Ovary (tissue), 7 donors: ENCODE measurements at regions not wholly inside any gene's neighbourhood (a gene's known extent, or its start where the extent isn't known, plus 50 kb on each side); places are given as distances from the start of the nearest gene placed in this dataset.
"Not testable (repeated sequence)": the region's sequence is repeated elsewhere in the genome, so short reads cannot be mapped to it uniquely, and the experiment has no call there.

Experiments used
- DNase-seq, 5 donors: peaks; one replicate each; pipeline ENCODE4 v3.0.0-alpha.2; 2019 to 2020
- H3K27ac ChIP-seq, 2 donors: fragments of 200-600 bp; one replicate each; pipeline versions ENCODE4 v1.5.1 to v1.8.0; 2019 to 2022
- H3K27me3 ChIP-seq: fragments of 200-600 bp; one replicate; pipeline ENCODE4 v1.8.0; 2022
- H3K36me3 ChIP-seq: fragments of 200-600 bp; sonication (generic); one replicate; pipeline ENCODE4 v1.5.1; 2019
- H3K4me1 ChIP-seq: one replicate; pipeline ENCODE4 v1.8.1; 2013; ENCODE audit warnings: mild to moderate bottlenecking, moderate library complexity; ENCODE audit not compliant: insufficient read depth
- H3K4me3 ChIP-seq: fragments of 200-600 bp; sonication (generic); one replicate; pipeline ENCODE4 v1.5.1; 2017
- H3K9me3 ChIP-seq, 2 donors: fragments of 200-600 bp in 1 of 2; sonication (generic) in 1 of 2; one replicate each; pipeline versions ENCODE4 v1.5.1 to v1.8.1; 2013 to 2019; ENCODE audit warnings: mild to moderate bottlenecking in 1 of 2, moderate library complexity in 1 of 2
- CTCF ChIP-seq, 3 donors: fragments of 450-650 bp in 2 of 3; fragments of 200-600 bp in 1 of 3; IDR thresholded peaks; one replicate each; pipeline versions ENCODE4 v1.5.1 to v1.8.0; 2016 to 2022; ENCODE audit warnings: antibody characterized with exemption in 3 of 3, mild to moderate bottlenecking in 1 of 3
- EP300 ChIP-seq: sonication (generic); formaldehyde crosslinking; IDR thresholded peaks from one replicate; pipeline ENCODE4 v1.6.1; 2017; ENCODE audit warnings: antibody characterized with exemption
- POLR2A ChIP-seq: fragments of 450-650 bp; IDR thresholded peaks from one replicate; pipeline ENCODE4 v1.6.1; 2017; ENCODE audit warnings: antibody characterized with exemption, mild to moderate bottlenecking, moderate library complexity
- WGBS, 3 donors: extraction: QIAGEN DNeasy Blood & Tissue Kit in 1 of 3; methylation state at CpG; one replicate each; pipeline versions ENCODE4 v1.1.5 to v1.1.7; 2013 to 2017; 5-methylcytosine and 5-hydroxymethylcytosine counted together
- intact Hi-C, 4 donors: fragments of 100-400 bp; cut with DNase I; formaldehyde crosslinking; loops; one replicate each; pipeline versions ENCODE4 v1.11.0 to v1.15.1; 2022 to 2023
- donor health status: DM: no; HTN: no; CAD: no; lungs with moderate emphysema.
- donor health status: DM: no; HTN: no; CAD: no.
- donor health status: Bipolar disorder and iron deficiency.
- donor health status: DM: no; HTN: no; CAD: no.
- donor health status: DM: yes; HTN: yes; CAD: no.

- intact Hi-C loops: no loop called here
- no peak for DNase-seq
Observed at GRCh38 chr7:131625817-131626372, 69.5 kb upstream of the PODXL start.

GRCh38 chr7:131625345-131625744 lies 68.9 kb upstream of the PODXL start:
- intact Hi-C loops, H3K4me1 ChIP-seq, H3K4me3 ChIP-seq, H3K36me3 ChIP-seq, H3K27ac ChIP-seq, H3K27me3 ChIP-seq, H3K9me3 ChIP-seq, DNase-seq: not testable (repeated sequence)
- WGBS, 3 donors: 90 to 91% (median 90%) methylated on average over 9 of the region's 9 CpGs

More at GRCh38 chr7:131625817-131626372, 69.5 kb upstream of the PODXL start:
- Histone ChIP-seq H3K27ac (no peak overlapping the region), H3K27me3 (no peaks in the 10 kb centered on the region), H3K4me3 (no peak overlapping the region), H3K36me3 (no peaks in the 10 kb centered on the region), H3K4me1 (no peaks in the 10 kb centered on the region), H3K9me3 (no peaks in the 10 kb centered on the region)
- 45 to 48% (median 48%) methylated on average over 12 of the region's 12 CpGs for WGBS, 3 donors
- TF ChIP-seq EP300 (no peak), CTCF (IDR thresholded peaks at IDR 0.05) (no peak), POLR2A (no peak)

GRCh38 chr7:131624536-131624935 lies 68.1 kb upstream of the PODXL start:
- no peaks in the 10 kb centered on the region for H3K36me3 ChIP-seq
- no peaks in the 10 kb centered on the region for H3K27me3 ChIP-seq
- 87 to 94% (median 91%) methylated on average over 7 of the region's 7 CpGs for WGBS, 3 donors
- no peaks in the 10 kb centered on the region for H3K4me1 ChIP-seq
- H3K9me3 ChIP-seq: no peaks in the 10 kb centered on the region
- intact Hi-C loops: no loop called here
- no peak for DNase-seq
- no peak overlapping the region for H3K4me3 ChIP-seq
- H3K27ac ChIP-seq: no peak overlapping the region
- no peak for TF ChIP-seq EP300
- TF ChIP-seq POLR2A: no peak
- TF ChIP-seq CTCF (IDR thresholded peaks at IDR 0.05): no peak

GRCh38 chr7:131623154-131623553 lies 66.7 kb upstream of the PODXL start:
- TF ChIP-seq POLR2A (no peak), CTCF (IDR thresholded peaks at IDR 0.05) (no peak), EP300 (no peak)
- 23 to 36% (median 25%) methylated on average over 10 of the region's 10 CpGs for WGBS, 3 donors
- H3K36me3 ChIP-seq: no peaks in the 10 kb centered on the region
- peak in 1 of 5 donors; percentile 36 for DNase-seq
- H3K9me3 ChIP-seq: no peaks in the 10 kb centered on the region
- no peak overlapping the region for H3K27ac ChIP-seq
- no peaks in the 10 kb centered on the region for H3K4me1 ChIP-seq
- H3K4me3 ChIP-seq: no peak overlapping the region
- H3K27me3 ChIP-seq: no peaks in the 10 kb centered on the region
- intact Hi-C loops: no loop called here

- no peaks in the 10 kb centered on the region for H3K36me3 ChIP-seq
- no peak overlapping the region for H3K27ac ChIP-seq
- no peaks in the 10 kb centered on the region for H3K4me1 ChIP-seq
- no peaks in the 10 kb centered on the region for H3K27me3 ChIP-seq
- TF ChIP-seq EP300: no peak
- TF ChIP-seq POLR2A: no peak
- no peak for TF ChIP-seq CTCF (IDR thresholded peaks at IDR 0.05)
- no peak for DNase-seq
- 42 to 48% (median 45%) methylated on average over 2 of the region's 2 CpGs for WGBS, 3 donors
- H3K9me3 ChIP-seq: no peaks in the 10 kb centered on the region
- no peak overlapping the region for H3K4me3 ChIP-seq
- intact Hi-C loops: no loop called here
Observed at GRCh38 chr7:131621652-131622051, 65.2 kb upstream of the PODXL start.
